K562 (cell line): ENCODE measurements at regions not wholly inside any gene's neighbourhood (a gene's known extent, or its start where the extent isn't known, plus 50 kb on each side); places are given as distances from the start of the nearest gene placed in this dataset.

Experiments
- ATAC-seq: fragments of 200-7000 bp; cut with Tn5 transposase; 3 replicates; pipeline ENCODE4 v1.9.1; 2020; ENCODE audit warnings: moderate library complexity
- BruUV-seq: library from RNA; stranded (reverse); fragments of 400-500 nt; replicated peaks from 2 replicates; lab custom pipeline; 2021; lab: Mats Ljungman, UMichigan
- CTCF ChIA-PET: fragments of 300-600 bp; formaldehyde crosslinking; extraction: SDS; loops from one replicate; lab custom pipeline; 2021; ENCODE audit warnings: low intra/inter-chr PET ratio; lab: Yijun Ruan, JAX
- POLR2A ChIA-PET: fragments of 300-600, 350-650 bp; sonication (Branson Sonifier 250); formaldehyde crosslinking; extraction: SDS; loops from one replicate; lab custom pipeline; 2021; ENCODE audit warnings: antibody characterized with exemption, inconsistent platforms; lab: Yijun Ruan, JAX
- DNase-seq, 4 experiments: peaks; one replicate each; pipeline versions ENCODE4 v3.0.0 to v3.0.0-alpha.2; 2011 to 2018; ENCODE audit warnings: low spot score in 3 of 4, mixed read lengths in 3 of 4; ENCODE audit errors: extremely low read depth in 1 of 4
- FAIRE-seq: peaks from 2 replicates; lab custom pipeline; 2011; peaks lifted over from hg19 to GRCh38; lab: Jason Lieb, UNC
- H2AFZ ChIP-seq: 2 replicates; pipeline ENCODE4 v1.6.0; 2011; ENCODE audit warnings: low read depth, low read length, control low read depth, inconsistent platforms
- H3K27ac ChIP-seq: fragments of 200-600 bp; 3 replicates; pipeline ENCODE4 v1.8.0; 2011; ENCODE audit warnings: low read depth, mild to moderate bottlenecking, control low read depth, inconsistent platforms, low read length, moderate library complexity, mixed read lengths; ENCODE audit errors: extremely low read depth
- H3K27me3 ChIP-seq, 2 experiments: fragments of 300-600 bp in 1 of 2; 2 replicates in 1 of 2; 3 replicates in 1 of 2; pipeline versions ENCODE4 v1.6.0 to v1.8.0; 2011; ENCODE audit warnings: inconsistent platforms in 2 of 2, low read length in 2 of 2, mild to moderate bottlenecking in 1 of 2, mixed read lengths in 1 of 2, moderate library complexity in 1 of 2; ENCODE audit not compliant: control insufficient read depth in 2 of 2, insufficient read depth in 2 of 2
- H3K36me3 ChIP-seq: fragments of 300-600 bp; 3 replicates; pipeline ENCODE4 v1.8.0; 2011; ENCODE audit warnings: mild to moderate bottlenecking, low read length, inconsistent platforms; ENCODE audit not compliant: control insufficient read depth, insufficient read depth
- H3K4me1 ChIP-seq, 2 experiments: fragments of 200-600 bp in 1 of 2; replicated peaks in 1 of 2; 2 replicates in 1 of 2; 3 replicates in 1 of 2; pipeline versions ENCODE4 v1.5.1 to v1.8.0; 2011; ENCODE audit warnings: inconsistent platforms in 2 of 2, low read length in 2 of 2, mild to moderate bottlenecking in 1 of 2, mixed read lengths in 1 of 2, moderate library complexity in 1 of 2; ENCODE audit not compliant: control insufficient read depth in 2 of 2, insufficient read depth in 2 of 2
- H3K4me2 ChIP-seq: 2 replicates; pipeline ENCODE4 v1.6.1; 2011; ENCODE audit warnings: low read length, control low read depth, inconsistent platforms, mixed read lengths; ENCODE audit not compliant: insufficient read depth
- H3K4me3 ChIP-seq: fragments of 200-600 bp; sonication (generic), shearing (Covaris generic); 2 replicates; pipeline ENCODE4 v1.5.1; 2016; ENCODE audit warnings: control low read depth, inconsistent platforms
- H3K79me2 ChIP-seq: fragments of 200-600 bp; 3 replicates; pipeline ENCODE4 v1.8.0; 2011; ENCODE audit warnings: low read length, inconsistent platforms; ENCODE audit not compliant: control insufficient read depth, insufficient read depth
- H3K9ac ChIP-seq, 2 experiments: 2 replicates each; pipeline versions ENCODE4 v1.6.0 to v1.6.1; 2011; ENCODE audit warnings: low read depth in 2 of 2, low read length in 2 of 2, control low read depth in 1 of 2, inconsistent platforms in 1 of 2, mild to moderate bottlenecking in 1 of 2, mixed read lengths in 1 of 2; ENCODE audit not compliant: insufficient read depth in 1 of 2
- H3K9me1 ChIP-seq: one replicate; pipeline ENCODE4 v1.6.0; 2011; ENCODE audit warnings: inconsistent platforms, mild to moderate bottlenecking, low read length, moderate library complexity; ENCODE audit not compliant: control insufficient read depth, insufficient read depth
- H3K9me3 ChIP-seq: replicated peaks from 2 replicates; pipeline ENCODE4 v1.5.1; 2011; ENCODE audit warnings: low read depth, low read length, inconsistent platforms; ENCODE audit not compliant: control insufficient read depth, insufficient read depth
- H4K20me1 ChIP-seq: replicated peaks from 2 replicates; pipeline ENCODE4 v1.6.1; 2011; ENCODE audit warnings: low read length, inconsistent platforms, mixed read lengths; ENCODE audit not compliant: control insufficient read depth, insufficient read depth
- ARHGAP35 ChIP-seq: fragments of 450-650 bp; IDR thresholded peaks from 2 replicates; pipeline ENCODE4 v1.6.1; 2018; ENCODE audit not compliant: partially characterized antibody
- CBFA2T2 ChIP-seq: fragments of 450-650 bp; conservative IDR thresholded peaks from 2 replicates; pipeline ENCODE4 v1.6.1; 2017; ENCODE audit warnings: mild to moderate bottlenecking
- CHCHD3 ChIP-seq: fragments of 250-450 bp; sonication (Bioruptor Pico); IDR thresholded peaks from 2 replicates; pipeline ENCODE4 v2.1.2; 2022; ENCODE audit warnings: mild to moderate bottlenecking
- KDM2B ChIP-seq: fragments of 250-450 bp; sonication (Bioruptor Pico); IDR thresholded peaks from 2 replicates; pipeline ENCODE4 v1.8.0; 2021; ENCODE audit warnings: mild to moderate bottlenecking, moderate library complexity
- MECOM ChIP-seq: fragments of 250-450 bp; sonication (Bioruptor Pico); IDR thresholded peaks from 2 replicates; pipeline ENCODE4 v1.8.0; 2022; ENCODE audit warnings: inconsistent platforms
- NCOR1 ChIP-seq: fragments of 450-650 bp; IDR thresholded peaks from 2 replicates; pipeline ENCODE4 v1.6.1; 2016; ENCODE audit warnings: mild to moderate bottlenecking, moderate library complexity
- NFXL1 ChIP-seq: fragments of 450-650 bp; formaldehyde crosslinking; IDR thresholded peaks from 2 replicates; pipeline ENCODE4 v1.4.0; 2021; ENCODE audit warnings: mild to moderate bottlenecking
- PCBP2 ChIP-seq: fragments of 200-400 bp; formaldehyde crosslinking; IDR thresholded peaks from 2 replicates; pipeline ENCODE4 v1.6.1; 2018; ENCODE audit warnings: low read length, low read depth, mild to moderate bottlenecking, moderate library complexity; ENCODE audit not compliant: poor library complexity, severe bottlenecking
- SMAD2 ChIP-seq: fragments of 150-350 bp; IDR thresholded peaks from 2 replicates; pipeline ENCODE4 v1.6.1; 2014; ENCODE audit warnings: low read depth, mild to moderate bottlenecking, low read length
- TAF7 ChIP-seq: fragments of 450-650 bp; IDR thresholded peaks from 2 replicates; pipeline ENCODE4 v1.6.1; 2016; ENCODE audit warnings: missing genetic modification characterization, missing compliant biosample characterization
- TBP ChIP-seq: optimal IDR thresholded peaks from 2 replicates; pipeline ENCODE3; 2011; ENCODE audit warnings: low read depth, low read length, improper control_type of control experiment
- ZNF12 ChIP-seq: sonication (generic); formaldehyde crosslinking; IDR thresholded peaks from 2 replicates; pipeline ENCODE4 v1.4.0; 2020; ENCODE audit warnings: mild to moderate bottlenecking, missing genetic modification reagents
- ZNF212 ChIP-seq: fragments of 450-650 bp; formaldehyde crosslinking; IDR thresholded peaks from 2 replicates; pipeline ENCODE4 v1.4.0; 2020; ENCODE audit warnings: mild to moderate bottlenecking
- ZNF316 ChIP-seq: fragments of 450-650 bp; IDR thresholded peaks from 2 replicates; pipeline ENCODE4 v1.6.1; 2016
- WGBS: fragments of 100-300 bp; shearing (Covaris generic); methylation state at CpG from one replicate; pipeline ENCODE4 v1.1.6; 2016; ENCODE audit warnings: low coverage, mixed read lengths; ENCODE audit not compliant: insufficient coverage; ENCODE audit errors: missing lambda C conversion rate; 5-methylcytosine and 5-hydroxymethylcytosine counted together
- in situ Hi-C: fragments of 300-500 bp; cut with MboI; formaldehyde crosslinking; loops from 4 replicates; pipeline ENCODE4 v1.15.0; 2018; ENCODE audit warnings: inconsistent platforms, mixed read lengths
- intact Hi-C: fragments of 100-400 bp; cut with micrococcal nuclease; formaldehyde crosslinking; loops from 2 replicates; pipeline ENCODE4 v1.14.2; 2022
- TF ChIP-seq, protein P1 (sequence below), 2 experiments: fragments of 450-650 bp; IDR thresholded peaks; 2 replicates each; pipeline ENCODE4 v1.6.1; 2016; ENCODE audit warnings: mild to moderate bottlenecking in 2 of 2, borderline replicate concordance in 1 of 2, low read depth in 1 of 2, moderate library complexity in 1 of 2

DNA sequence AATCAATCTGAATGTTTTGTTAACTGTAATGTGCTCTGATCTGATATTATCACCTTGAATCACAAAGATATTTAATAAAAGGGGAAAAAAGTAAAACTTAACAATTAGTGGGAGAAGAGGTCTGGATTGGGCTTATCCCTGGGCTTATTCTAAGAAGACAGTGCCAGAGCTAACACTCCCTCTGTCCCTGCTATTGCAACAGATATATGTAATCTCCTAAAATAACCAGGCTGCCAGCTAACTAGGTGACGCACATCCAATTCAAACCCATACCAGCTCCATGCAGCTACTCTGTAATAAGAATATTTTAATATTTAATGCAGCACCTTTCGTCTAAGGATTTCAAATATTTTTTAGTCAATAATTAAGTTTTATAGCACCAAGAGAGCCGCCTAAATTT, 330.1 kb upstream of the MARCKS start:
- no TSS peak for BruUV-seq
- no peak overlapping the region for H3K9ac ChIP-seq
- intact Hi-C loops, result no loop called here

More for the DNA sequence above, 330.1 kb upstream of the MARCKS start:
- in situ Hi-C loops, result no loop called here
- no peak overlapping the region for H3K27ac ChIP-seq
- no peaks in the 10 kb centered on the region for H3K9me1 ChIP-seq
- H4K20me1 ChIP-seq, result no peaks in the 10 kb centered on the region
- no peaks in the 10 kb centered on the region for H3K4me1 ChIP-seq
- FAIRE-seq (no peak), DNase-seq (no peak), ATAC-seq (no peak)
- H3K36me3 ChIP-seq, result no peaks in the 10 kb centered on the region
- H3K27me3 ChIP-seq, result no peaks in the 10 kb centered on the region
- H3K4me3 ChIP-seq, result no peak overlapping the region
- 5% methylated on average over 3 of the region's 3 CpGs for WGBS
- no peak overlapping the region for H2AFZ ChIP-seq
- H3K9me3 ChIP-seq, result no peaks in the 10 kb centered on the region
- H3K4me2 ChIP-seq, result no peak overlapping the region
- ChIA-PET POLR2A (no interaction called here), CTCF (no interaction called here)
- TF ChIP-seq CBFA2T2, result no peak
- no peak for TF ChIP-seq TAF7 (tag)
- no peak for TF ChIP-seq MECOM (CRISPR knock-in tag)
- no peak for TF ChIP-seq NFXL1 (CRISPR knock-in tag)
- TF ChIP-seq, protein P1, sequence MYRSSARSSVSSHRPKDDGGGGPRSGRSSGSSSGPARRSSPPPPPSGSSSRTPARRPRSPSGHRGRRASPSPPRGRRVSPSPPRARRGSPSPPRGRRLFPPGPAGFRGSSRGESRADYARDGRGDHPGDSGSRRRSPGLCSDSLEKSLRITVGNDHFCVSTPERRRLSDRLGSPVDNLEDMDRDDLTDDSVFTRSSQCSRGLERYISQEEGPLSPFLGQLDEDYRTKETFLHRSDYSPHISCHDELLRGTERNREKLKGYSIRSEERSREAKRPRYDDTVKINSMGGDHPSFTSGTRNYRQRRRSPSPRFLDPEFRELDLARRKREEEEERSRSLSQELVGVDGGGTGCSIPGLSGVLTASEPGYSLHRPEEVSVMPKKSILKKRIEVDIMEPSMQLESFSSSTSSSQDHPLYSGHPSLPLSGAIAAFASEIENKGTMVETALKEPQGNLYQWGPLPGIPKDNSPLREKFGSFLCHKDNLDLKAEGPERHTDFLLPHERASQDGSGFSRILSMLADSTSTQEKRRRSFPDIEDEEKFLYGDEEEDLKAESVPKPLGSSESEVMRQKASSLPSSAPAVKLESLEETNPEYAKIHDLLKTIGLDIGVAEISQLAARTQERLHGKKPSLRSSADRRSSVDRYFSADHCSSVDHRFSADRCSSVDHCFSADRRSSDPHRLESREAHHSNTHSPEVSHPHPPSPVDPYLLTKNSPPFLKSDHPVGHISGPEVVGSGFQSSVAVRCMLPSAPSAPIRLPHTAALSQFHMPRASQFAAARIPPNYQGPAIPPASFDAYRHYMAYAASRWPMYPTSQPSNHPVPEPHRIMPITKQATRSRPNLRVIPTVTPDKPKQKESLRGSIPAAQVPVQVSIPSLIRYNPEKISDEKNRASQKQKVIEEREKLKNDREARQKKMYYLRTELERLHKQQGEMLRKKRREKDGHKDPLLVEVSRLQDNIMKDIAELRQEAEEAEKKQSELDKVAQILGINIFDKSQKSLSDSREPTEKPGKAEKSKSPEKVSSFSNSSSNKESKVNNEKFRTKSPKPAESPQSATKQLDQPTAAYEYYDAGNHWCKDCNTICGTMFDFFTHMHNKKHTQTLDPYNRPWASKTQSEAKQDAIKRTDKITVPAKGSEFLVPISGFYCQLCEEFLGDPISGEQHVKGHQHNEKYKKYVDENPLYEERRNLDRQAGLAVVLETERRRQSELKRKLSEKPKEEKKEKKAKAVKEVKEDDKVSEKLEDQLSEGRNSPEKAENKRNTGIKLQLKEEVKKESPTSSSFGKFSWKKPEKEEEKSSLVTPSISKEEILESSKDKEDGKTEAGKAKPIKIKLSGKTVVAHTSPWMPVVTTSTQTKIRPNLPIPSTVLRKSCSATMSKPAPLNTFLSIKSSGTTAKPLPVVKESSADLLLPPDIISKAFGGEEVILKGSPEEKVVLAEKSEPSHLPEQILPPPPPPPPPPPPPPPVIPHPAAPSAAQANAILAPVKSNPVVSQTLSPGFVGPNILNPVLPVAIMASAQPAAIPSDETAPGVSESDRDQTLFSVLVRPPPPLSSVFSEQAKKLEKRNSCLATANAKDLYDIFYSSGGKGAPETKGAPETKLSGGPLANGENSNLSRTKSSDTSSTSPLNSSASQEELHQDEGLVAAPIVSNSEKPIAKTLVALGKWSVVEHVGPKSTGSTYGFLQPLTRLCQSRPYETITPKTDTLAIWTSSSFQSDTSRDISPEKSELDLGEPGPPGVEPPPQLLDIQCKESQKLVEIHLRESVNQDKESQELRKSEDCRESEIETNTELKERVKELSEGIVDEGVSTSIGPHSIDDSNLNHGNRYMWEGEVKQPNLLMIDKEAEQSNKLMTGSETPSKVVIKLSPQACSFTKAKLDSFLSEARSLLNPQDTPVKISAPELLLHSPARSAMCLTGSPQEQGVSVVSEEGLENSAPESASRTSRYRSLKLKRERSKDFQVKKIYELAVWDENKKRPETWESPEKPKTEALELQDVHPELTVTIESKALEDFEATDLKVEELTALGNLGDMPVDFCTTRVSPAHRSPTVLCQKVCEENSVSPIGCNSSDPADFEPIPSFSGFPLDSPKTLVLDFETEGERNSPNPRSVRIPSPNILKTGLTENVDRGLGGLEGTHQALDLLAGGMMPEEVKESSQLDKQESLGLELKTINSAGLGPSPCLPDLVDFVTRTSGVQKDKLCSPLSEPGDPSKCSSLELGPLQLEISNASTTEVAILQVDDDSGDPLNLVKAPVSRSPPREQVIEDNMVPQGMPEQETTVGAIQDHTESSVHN (IDR thresholded peaks at IDR 0.05; ENCODE audit: borderline replicate concordance in 1 of 2, low read depth in 1 of 2), result no peak
- no peak for TF ChIP-seq SMAD2
- TF ChIP-seq NCOR1, result no peak
- TF ChIP-seq ZNF316, result no peak
- TF ChIP-seq ZNF12 (CRISPR knock-in tag), result no peak
- TF ChIP-seq PCBP2, result no peak
- TF ChIP-seq ZNF212 (CRISPR knock-in tag), result no peak
- TF ChIP-seq TBP, result no peak
- no peak for TF ChIP-seq CHCHD3 (CRISPR knock-in tag)
- no peak for TF ChIP-seq ARHGAP35
- TF ChIP-seq KDM2B (CRISPR knock-in tag), result no peak
- H3K79me2 ChIP-seq, result no peaks in the 10 kb centered on the region
